ENCODE measurements at regions not wholly inside any gene's neighbourhood (a gene's known extent, or its start where the extent isn't known, plus 50 kb on each side); places are given as distances from the start of the nearest gene placed in this dataset.

DNA sequence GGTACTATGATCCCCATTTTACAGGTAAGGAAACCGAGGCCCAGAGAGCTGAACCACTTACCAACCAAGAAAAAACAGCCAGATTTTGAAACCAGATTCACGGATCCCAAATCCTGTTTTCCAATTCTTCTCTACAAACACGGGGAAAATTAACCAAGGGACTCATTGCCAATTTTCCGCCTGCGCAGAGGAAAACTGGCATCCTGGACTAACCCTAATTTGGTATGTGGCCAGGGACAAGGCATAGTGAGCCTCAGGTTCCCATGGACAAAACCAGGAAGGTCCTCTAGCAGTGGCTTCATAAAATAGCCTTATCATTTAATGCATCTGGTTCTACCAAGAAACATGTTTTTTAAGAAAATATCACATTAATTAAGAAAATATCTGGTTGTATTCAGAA, 517.3 kb downstream of the MED13L start:
- no peak for DNase-seq (ENCODE audit: low read depth)

DNA sequence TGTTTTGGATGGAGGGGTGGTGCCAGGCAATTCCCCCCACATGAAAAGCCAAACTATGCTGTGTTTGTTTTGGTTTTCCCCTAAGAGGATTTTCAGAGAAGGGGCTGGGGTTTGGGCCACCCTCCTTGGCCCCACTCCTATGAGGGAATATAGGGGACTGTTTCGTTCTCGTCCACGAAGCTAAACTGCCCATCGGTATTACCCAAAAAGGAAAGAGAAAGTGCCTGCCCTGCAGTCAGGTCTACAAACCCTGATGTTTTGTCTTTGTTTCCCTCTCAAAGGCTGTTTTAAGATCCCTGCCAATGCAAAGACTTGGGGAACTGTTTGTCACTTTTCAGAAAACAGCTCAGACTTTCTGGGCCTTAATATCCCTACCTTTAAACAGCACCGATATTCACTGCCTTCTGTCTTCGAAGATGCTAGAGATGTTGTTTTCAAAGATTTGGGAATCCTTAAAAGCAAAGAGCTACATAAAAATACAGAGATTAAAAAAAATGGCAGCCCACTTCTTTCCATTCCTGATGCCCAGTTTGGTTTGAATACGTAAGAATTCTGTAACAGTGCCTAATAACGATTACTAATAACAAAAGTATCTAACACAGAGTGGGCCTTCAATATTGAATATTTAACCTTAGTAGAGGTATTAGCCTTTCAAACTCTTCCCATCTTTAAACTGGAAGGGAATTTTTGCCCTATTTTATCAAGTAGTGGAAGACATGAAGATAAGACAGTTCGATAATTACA, 518.4 kb downstream of the MED13L start:
- DNase-seq (ENCODE audit: low read depth) = no peak

DNA sequence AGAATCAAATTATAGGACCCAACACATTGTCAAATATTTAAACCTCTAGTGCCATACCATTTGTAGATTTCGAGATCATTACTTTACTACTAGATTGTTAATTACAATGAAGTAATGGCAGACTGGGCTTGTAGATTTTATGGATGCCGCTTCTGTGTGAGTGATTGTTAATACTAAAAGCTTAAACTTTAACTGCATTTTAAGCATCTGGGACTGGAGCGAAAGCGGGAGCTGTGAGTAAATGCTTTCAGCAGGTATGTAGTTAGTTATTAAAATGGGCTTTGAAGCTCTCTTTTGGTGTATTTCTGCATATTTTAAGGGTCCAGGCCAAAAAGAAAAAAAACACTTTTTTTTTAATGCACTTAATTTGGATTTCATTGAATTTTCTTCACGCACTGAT, 519.3 kb downstream of the MED13L start:
- DNase-seq (ENCODE audit: low read depth) = no peak

DNA sequence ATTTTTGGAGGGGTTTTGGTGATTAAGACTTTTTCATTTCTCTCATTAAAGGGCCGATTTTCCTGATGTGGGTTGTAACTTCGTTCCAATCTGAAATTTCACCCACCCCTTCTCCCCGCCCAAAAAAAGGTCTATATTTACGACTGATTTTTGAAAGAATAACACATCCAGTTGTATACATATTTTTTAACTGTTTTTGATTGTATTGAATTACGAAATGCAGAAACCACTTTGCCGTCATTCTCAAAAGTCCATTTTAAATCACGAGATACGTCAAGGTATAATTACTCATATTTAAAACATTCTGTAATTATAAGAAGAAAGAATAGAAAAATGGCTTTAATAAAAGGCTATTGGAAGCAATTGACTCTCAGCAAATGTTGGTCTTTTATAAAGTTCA, 520.7 kb downstream of the MED13L start:
- no peak for DNase-seq (ENCODE audit: low read depth)

DNA sequence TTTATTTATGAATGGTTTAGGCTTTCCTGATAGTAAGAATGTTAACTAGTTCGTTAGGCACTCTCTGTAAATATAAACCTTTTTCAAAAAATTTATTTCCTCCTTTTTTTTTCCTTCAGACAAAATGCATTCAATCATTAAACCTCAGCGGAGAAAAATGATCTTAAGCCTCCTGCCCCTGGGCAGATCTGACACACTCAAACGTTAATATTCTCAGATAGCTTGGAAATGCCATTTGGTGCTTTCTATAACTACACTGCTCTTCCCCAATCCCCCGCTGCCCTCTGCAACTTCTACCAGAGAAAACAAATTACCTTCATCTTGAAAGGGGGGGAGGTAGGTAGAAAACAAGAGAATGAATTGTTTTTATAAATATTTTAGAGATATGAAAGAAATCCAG, 521.2 kb downstream of the MED13L start:
- no peak for DNase-seq (ENCODE audit: low read depth)

DNA sequence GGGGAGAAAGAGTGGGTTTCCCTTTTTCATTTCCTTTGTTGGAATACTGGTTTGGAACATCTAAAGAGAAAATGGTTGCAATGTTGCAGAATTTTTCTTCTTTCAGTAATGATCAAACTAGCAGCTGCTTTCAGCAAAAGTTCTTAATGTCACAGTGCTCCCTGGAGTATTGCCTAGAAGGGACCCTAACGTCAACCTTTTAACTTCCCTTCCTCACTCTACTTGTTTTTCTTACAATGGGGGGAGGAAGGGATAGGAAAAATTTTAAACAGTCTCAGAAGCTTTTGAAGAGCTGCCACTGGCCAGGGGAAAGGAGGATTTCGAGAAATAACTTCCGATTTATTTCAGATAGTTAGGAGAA, 521.8 kb downstream of the MED13L start:
- DNase-seq (ENCODE audit: low read depth) = no peak

DNA sequence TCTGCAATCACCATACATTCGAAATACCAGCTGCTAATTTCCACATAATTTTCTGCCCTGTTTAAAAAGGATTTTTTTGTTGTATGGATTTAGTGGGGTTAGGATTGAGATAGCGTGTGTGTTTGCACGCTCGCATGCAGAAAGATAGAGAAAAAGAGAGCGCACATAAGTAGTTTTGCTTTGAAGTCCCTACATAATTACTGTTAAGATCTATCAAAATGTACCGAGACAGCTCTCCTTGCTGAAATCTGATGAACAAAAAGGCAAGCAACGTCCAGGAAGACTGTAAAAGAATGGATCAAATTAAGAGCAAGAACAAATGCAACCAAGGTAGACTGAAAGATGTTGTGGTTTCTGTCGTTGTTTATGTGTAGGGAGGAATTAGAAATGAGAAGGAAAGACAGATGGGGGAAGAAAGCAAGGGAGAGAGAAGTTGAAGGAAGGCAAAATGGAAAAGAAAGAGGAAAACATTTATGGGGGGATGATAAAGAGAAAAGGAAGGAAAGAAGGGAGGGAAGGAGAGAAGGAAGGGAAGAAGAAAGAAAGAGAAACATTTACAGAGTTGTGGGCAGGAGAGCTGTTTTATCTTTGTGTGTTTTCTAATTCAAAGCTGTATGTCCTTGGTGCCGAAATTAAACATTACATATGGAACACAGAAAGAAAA, 522.3 kb downstream of the MED13L start:
- DNase-seq (ENCODE audit: low read depth) = no peak

DNA sequence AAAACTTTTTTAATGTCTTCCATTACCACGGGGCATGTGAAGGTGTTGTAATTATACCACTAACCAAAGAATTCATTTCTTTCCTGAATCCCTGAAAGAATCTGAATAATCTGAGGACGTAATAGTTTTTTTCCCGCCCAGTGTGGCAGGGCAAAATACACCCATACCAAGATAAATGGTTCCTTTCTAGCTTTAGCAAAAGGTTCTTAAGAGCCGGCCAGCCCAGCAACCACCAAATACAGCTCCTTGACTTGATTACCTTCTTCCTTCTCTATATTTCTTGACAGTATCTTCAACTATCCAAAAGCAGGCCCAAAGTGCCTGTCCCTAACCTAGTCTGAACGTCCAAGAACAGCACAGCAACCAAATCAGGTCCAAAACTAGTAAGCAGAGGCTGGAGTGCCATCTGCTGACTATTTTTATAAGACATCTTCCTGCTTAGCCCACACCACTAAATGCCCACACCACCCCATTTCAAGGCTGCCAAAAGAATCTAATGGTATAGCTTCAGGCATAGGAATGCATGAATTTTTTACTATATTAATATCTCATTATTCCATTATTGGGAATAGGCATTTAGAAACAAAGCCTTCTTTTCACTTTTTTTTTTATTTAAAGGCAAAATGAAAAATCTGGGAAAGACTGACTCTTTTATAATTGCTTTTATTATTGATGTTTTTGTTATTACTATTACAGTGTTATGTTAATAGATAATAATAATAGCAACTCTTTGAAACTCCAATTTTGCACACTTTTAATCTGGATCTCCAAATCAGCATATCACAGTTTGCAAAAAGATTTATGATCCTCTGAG, 524.4 kb downstream of the MED13L start:
- DNase-seq (ENCODE audit: low read depth) = peak; percentile 70

DNA sequence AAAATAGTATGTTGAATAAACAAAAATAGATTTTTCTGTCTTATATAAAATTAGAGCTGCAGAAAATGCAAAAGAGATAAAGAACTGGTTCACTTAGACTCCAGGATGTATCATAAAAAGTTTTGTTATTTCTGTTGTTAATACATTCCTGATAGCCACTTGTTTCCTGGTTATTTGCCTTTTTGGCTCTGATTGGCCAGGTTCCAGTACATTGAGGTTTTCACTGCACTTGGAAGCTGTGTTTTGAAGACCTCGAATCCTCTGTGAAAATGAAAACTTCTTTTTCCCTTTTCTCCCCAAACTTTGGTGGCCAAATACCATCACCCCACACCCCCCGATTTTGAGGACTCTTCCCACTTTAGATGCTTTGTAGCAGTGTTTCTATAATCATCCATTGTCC, 525.3 kb downstream of the MED13L start:
- peak; percentile 53 for DNase-seq (ENCODE audit: low read depth)

DNA sequence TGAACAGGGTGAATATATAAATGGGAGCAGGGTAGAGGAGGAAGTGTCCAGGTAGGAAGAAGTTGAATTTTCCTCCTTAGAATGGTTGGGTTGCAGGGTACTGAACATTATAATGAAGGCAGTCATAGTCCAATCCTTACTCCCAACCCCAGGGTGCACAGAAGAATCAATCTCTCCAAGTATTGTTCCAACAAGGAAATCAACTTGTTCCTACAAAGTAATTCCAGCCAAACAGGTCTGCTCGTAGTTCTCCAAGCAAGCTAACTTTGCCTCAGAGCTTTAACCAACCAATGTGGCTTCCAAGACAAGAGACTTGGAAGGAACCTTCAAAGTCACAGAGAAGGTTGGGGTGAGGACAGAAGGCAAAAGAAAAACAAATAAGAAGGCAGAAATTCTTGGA, 527.2 kb downstream of the MED13L start:
- no peak for DNase-seq (ENCODE audit: low read depth)

DNA sequence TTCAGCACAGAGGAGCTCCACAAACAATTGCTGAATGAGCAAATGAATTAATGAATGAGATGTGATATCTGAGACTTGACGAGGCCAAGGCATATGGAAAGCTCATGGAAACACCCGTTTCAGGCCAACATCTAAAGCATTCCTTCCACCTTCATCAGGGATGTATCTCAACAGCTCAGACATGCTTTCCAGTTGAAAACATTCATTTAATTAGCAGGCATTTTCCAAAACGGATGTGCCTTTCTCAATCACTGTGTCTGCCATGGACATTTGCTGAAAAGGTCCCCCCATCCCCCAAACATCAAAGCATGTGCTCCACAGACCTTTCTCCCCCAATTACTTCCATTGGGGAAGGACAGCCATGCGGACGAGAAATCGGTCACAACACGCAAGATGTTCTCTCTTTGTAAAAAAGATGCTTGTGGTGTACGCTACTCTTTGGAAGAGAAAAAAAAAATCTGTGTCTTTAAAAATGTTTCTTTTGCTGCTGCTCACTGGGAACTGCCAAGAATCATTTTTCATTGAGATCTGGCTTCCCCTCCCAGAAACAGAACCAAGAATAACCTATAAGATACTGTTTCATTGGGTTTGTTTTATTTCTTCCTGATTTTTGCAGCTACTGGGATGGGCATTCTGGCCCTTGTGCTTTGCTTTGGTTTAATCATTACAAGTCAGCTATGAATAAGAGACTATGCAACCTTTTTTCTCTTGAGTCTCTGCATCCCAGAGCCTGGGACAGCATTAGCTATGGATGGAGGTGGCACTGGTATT, 528.2 kb downstream of the MED13L start:
- DNase-seq (ENCODE audit: low read depth) = no peak

DNA sequence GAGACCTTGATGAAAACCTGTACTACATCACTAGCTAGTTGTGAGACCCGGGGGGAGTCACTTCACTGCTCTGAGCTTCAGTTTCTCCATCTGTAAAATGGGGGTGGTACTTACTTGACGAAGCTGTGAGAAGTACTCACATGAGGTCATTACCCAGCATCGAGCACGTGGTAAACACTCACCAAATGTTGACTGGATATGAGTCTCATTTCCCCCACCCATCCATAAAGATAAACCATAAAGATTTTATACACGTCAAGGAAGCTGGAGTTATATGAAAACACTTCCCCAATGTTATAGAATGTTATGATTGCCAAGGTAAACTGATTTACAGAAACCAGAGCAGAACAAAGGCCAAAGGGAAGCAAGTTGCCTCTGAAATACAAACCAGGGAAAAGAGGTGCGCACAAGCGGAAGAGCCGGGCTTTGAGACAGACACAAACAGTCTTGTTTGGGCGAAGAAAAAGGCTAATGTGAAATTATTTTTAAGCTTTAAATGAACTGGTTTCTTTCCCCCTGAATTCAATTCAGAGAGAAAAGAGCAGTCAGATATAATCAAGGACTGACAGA, 536.8 kb downstream of the MED13L start:
- DNase-seq (ENCODE audit: low read depth) = no peak

DNA sequence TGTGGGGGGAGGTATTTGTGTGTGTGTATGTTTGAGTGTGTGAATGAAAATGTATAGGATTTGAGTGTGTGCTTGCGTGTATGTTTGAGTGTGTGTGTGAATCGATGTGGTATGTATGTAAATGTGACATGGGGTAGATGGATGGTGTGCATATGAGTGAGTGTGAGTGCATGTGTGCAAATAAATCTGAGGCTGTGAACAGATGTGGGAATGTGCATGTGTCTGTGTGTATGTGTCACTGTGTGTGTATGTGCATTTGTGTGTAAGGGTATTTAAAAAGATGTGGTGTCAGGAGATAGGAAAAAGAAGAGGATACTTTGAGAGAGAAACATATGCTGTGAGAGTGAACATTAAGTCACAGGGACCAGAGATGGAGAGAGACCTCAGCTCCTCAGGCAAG, 539.6 kb downstream of the MED13L start:
- no peak for DNase-seq (ENCODE audit: low read depth)

DNA sequence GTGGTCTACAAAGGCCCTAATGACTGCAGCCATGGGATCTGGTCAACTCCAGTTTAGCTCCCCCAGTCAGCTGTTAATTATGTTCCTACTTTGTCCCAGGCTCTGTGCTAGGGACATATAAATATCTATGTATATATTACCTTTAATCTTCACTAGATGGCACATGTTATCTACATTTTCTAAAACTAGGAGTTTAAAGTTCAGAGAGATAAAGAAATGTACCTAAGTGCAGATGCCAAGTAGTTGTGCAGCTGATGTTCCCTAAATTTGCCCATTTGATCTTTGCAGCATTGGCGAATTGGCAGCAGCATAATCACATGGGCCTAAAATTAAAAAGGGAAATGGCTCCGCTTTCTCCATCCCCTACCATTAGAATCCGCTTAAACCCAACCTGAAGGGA, 541.1 kb downstream of the MED13L start:
- no peak for DNase-seq (ENCODE audit: low read depth)

DNA sequence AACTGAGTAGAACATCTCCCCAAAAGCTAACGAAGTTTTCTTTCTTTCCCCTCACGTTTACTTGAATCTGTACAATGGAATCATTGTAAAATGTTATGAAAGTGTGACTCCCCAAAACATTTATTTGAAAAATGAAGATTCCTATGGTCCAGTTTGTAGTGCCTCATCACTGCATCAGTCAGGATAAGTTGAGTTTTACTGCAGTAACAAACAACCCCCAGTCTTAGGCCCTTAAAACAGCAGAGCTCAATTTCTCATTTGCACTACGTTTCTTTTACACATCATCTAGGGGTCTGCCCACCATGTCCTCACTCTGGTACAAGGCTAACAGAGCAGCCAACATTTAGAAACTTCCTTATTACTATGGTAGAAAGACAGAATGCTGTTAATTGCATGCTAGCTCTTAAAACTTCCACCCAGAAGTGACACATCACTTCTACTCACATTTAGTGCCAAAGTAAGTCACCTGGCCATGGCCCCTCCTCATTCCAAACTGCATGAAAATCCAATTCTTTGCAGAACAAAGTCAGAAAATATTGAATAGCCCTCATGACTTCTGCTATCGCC, 546.4 kb downstream of the MED13L start:
- no peak for DNase-seq (ENCODE audit: low read depth)

DNA sequence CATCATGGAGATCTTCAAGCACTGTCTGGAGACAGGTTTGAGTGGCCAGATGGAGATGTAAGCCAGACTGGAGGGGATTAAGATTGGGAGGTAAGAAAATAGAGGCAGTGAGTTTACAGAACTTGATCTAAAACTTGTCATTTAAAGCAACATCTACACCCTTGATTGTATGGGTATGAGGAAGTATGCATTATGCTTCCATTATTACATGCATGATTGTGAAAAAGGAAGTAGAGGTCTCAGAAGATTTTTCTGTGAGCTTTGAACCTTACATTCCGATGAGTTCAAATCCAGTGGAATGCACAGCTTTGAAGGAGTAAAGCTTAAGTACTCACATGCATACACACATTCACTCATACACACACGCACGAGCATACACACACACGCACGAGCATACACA, 550.8 kb downstream of the MED13L start:
- no peak for DNase-seq (ENCODE audit: low read depth)

DNA sequence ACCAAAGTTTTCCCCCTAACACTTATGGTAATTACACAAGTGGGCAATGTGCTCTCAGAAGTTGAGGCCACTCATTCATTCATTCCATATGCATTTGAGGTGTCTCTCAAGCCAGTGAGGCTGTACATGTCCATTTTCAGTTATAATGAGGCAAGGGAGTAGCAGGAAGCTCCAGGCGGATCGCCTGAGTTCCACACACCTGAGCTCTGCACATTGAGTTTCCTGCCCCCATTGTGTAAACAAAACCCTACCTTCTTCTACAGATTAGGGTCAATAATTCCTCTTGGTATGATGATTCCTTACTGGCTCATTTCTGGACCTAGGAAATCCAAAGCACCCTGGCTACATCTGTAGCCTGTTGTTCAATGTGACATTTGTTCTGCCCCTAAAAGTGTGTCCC, 555.3 kb downstream of the MED13L start:
- DNase-seq (ENCODE audit: low read depth) = no peak

DNA sequence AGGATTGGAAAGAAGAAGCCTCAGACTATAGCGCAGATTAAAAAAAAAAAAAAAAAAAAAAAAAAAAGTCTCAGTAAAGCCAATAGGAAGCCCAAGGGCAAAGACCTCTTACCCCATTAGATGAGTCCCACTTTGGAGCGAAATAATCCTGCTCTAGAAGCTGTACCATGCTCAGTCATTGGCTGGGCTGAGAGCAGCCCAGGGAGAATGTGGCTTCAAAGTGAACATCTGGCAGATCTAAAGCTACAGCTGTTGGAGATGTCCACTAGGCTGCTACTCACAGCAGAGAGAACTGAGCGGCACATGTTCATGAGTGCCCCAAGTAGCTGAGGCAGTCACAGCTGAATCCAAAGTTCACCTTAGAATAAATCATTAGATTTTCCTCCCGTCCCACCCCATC, 560.9 kb downstream of the MED13L start:
- no peak for DNase-seq (ENCODE audit: low read depth)

DNA sequence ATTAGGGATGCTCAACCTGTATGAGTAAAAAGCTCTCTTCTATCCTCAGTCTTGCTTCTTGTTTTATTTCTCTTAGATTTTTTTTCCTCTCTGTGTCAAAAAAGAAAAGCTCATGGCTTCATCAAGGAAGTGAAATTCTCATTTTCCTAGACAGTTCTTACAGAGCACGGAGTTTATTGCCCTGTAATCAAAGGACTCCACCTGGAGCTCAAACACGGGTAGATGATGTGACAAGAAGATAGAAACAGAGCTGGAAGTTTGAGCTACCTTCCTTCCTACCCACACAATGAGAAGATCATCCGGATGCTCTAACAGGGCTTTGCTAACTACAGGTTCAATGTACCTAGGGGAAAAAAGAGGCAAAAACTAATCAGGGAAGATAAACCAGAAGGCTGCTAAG, 564.8 kb downstream of the MED13L start:
- DNase-seq (ENCODE audit: low read depth) = no peak

DNA sequence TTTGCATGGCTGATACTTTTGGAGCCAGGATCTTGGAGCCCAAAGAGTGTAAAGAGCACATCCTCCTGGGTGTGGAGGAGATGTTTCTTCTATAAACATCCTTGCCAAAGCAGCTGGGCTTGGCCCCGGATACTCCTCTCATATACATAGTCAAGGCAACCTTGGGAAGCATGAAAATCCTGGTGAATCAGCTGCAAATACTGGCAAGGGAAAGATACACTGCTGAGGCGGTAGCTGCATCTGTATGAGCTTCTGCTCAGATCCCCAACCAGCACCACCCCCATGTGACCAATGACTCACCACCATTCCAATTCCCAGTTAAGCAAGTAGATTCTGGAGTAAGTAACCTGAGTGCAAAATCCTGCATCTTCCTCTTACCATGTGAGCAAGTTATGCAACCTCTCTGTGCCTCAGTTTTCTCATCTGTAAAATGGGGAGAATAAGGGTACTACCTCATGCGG, 567.4 kb downstream of the MED13L start:
- peak; percentile 63 for DNase-seq (ENCODE audit: low read depth)

DNA sequence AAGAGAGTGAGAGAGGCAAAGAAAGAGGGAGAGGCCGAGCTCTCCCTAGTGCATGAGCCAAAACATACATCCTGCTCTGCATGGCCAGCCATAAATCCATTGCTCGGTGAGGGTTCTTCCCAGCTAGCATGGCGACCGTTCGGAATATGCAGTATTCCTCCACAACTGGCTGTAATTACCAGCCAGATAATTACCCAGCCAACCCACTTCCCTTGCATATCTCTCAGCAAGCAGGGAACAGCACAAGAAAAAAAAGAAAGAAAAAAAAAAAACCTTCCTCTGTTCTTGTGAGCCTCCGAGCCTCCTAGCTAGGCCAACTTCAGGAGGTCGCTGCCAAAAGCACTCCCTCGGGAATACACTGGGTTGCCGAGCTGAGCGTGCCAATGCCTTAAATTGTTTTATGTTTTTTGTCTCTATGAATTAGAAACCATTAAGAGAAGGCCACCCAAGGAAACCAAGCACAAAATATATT, 567.9 kb downstream of the MED13L start:
- DNase-seq (ENCODE audit: low read depth) = no peak

DNA sequence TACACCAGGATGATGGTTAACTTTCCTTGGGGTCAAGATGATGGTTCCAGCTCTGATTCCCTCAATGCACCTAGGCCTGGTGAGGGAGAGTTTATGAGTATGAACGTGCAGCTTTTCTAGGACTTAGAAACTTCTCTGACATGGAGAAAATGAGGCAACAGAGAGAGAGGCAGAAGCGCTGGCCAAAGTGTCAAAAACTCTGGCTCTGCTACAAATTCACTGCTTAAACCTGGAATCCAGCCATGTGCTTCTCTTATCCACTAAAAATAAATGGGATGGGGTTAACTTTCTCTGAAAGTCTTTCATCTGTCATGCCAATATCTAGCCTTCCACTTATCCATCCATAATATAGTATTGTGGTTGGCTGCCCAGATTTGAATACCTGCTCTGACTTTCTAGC, 568.7 kb downstream of the MED13L start:
- no peak for DNase-seq (ENCODE audit: low read depth)

Measured in iris pigment epithelial cell (primary cell).